Uterus (tissue), 3 donors: ENCODE measurements at regions not wholly inside any gene's neighbourhood (a gene's known extent, or its start where the extent isn't known, plus 50 kb on each side); places are given as distances from the start of the nearest gene placed in this dataset.
A peak's percentile ranks its signal among the peaks of the same experiment; 100 is the strongest.

Source experiments
- DNase-seq, 2 donors: peaks; one replicate each; pipeline ENCODE4 v3.0.0-alpha.2; 2019 to 2020
- H3K27ac ChIP-seq, 2 donors: fragments of 200-600 bp; sonication (generic); 1 replicate in 1 of 2; 2 replicates in 1 of 2; pipeline ENCODE4 v1.5.1; 2016 to 2018
- H3K27me3 ChIP-seq, 2 donors: fragments of 200-600 bp; sonication (generic); one replicate each; pipeline ENCODE4 v1.5.1; 2018 to 2019; ENCODE audit warnings: control low read depth in 1 of 2
- H3K36me3 ChIP-seq, 2 donors: fragments of 200-600 bp; sonication (generic); one replicate each; pipeline ENCODE4 v1.5.1; 2019; ENCODE audit warnings: control low read depth in 1 of 2
- H3K4me1 ChIP-seq, 2 donors: fragments of 200-600 bp; sonication (generic); one replicate each; pipeline ENCODE4 v1.5.1; 2018 to 2019; ENCODE audit warnings: control low read depth in 1 of 2
- H3K4me3 ChIP-seq, 2 donors: fragments of 200-600 bp; sonication (generic); 1 replicate in 1 of 2; 2 replicates in 1 of 2; pipeline ENCODE4 v1.5.1; 2018 to 2019; ENCODE audit warnings: mild to moderate bottlenecking in 1 of 2
- H3K9me3 ChIP-seq, 2 donors: fragments of 200-600 bp; sonication (generic); one replicate each; pipeline ENCODE4 v1.5.1; 2019; ENCODE audit warnings: control low read depth in 1 of 2
- CTCF ChIP-seq, 4 experiments: fragments of 200-600 bp in 2 of 4; fragments of 450-650 bp in 2 of 4; sonication (generic) in 2 of 4; IDR thresholded peaks; one replicate each; pipeline ENCODE4 v1.5.1; 2016 to 2019; ENCODE audit warnings: antibody characterized with exemption in 4 of 4, mild to moderate bottlenecking in 2 of 4, moderate library complexity in 1 of 4
- POLR2A ChIP-seq, 2 donors: fragments of 450-650 bp; IDR thresholded peaks; one replicate each; pipeline ENCODE4 v1.6.1; 2016; ENCODE audit warnings: antibody characterized with exemption in 2 of 2, mild to moderate bottlenecking in 1 of 2, moderate library complexity in 1 of 2
- intact Hi-C: fragments of 100-400 bp; cut with DNase I; formaldehyde crosslinking; loops from one replicate; pipeline ENCODE4 v1.15.1; 2023; ENCODE audit warnings: low total_unique reads
- donor health status: DM: yes; HTN: yes; CAD: no.

- intact Hi-C loops, result no loop called here
- Histone ChIP-seq H3K27ac (peak overlapping the region; percentile 31 to 60), H3K9me3 (no peaks in the 10 kb centered on the region), H3K36me3 (no peaks in the 10 kb centered on the region), H3K27me3 (no peaks in the 10 kb centered on the region), H3K4me1 (peaks cover 0 to 8% of the 10 kb centered on the region in 2 donors), H3K4me3 (no peak overlapping the region)
- DNase-seq, result peak; percentile 39 to 66
- TF ChIP-seq CTCF (IDR thresholded peaks at IDR 0.05) (no peak), POLR2A (IDR thresholded peaks at IDR 0.05) (no peak)
Observed at GRCh38 chr9:110069326-110070248, 138.4 kb downstream of the C9orf152 start.

GRCh38 chr9:110072597-110073355, 135.2 kb downstream of the C9orf152 start:
- H3K4me3 ChIP-seq, result no peak overlapping the region
- no peaks in the 10 kb centered on the region for H3K9me3 ChIP-seq
- intact Hi-C loops, result no loop called here
- H3K36me3 ChIP-seq, result no peaks in the 10 kb centered on the region
- H3K4me1 ChIP-seq, result peaks cover 0 to 2% of the 10 kb centered on the region in 2 donors
- H3K27ac ChIP-seq, result peak overlapping the region in 1 of 2 donors; percentile 0
- TF ChIP-seq CTCF (IDR thresholded peaks at IDR 0.05) (no peak), POLR2A (IDR thresholded peaks at IDR 0.05) (no peak)
- no peaks in the 10 kb centered on the region for H3K27me3 ChIP-seq
- DNase-seq, result no peak

- Histone ChIP-seq H3K9me3 (no peaks in the 10 kb centered on the region), H3K4me3 (no peak overlapping the region), H3K36me3 (no peaks in the 10 kb centered on the region), H3K27ac (peak overlapping the region in 1 of 2 donors; percentile 0), H3K4me1 (no peaks in the 10 kb centered on the region), H3K27me3 (no peaks in the 10 kb centered on the region)
- TF ChIP-seq CTCF (IDR thresholded peaks at IDR 0.05), result no peak
- no peak for TF ChIP-seq POLR2A (IDR thresholded peaks at IDR 0.05)
- intact Hi-C loops, result no loop called here
- no peak for DNase-seq
Observed at GRCh38 chr9:110073356-110073905, 134.5 kb downstream of the C9orf152 start.

GRCh38 chr9:110076894-110077725, 130.8 kb downstream of the C9orf152 start:
- DNase-seq, result no peak
- Histone ChIP-seq H3K4me3 (no peak overlapping the region), H3K27me3 (no peaks in the 10 kb centered on the region), H3K27ac (no peak overlapping the region), H3K9me3 (no peaks in the 10 kb centered on the region), H3K36me3 (no peaks in the 10 kb centered on the region), H3K4me1 (peaks cover 0 to 4% of the 10 kb centered on the region in 2 donors)
- intact Hi-C loops, result no loop called here
- TF ChIP-seq POLR2A (IDR thresholded peaks at IDR 0.05) (no peak), CTCF (IDR thresholded peaks at IDR 0.05) (no peak)
